Right cardiac atrium (tissue), 5 donors: ENCODE measurements at regions not wholly inside any gene's neighbourhood (a gene's known extent, or its start where the extent isn't known, plus 50 kb on each side); places are given as distances from the start of the nearest gene placed in this dataset.
"Not testable (repeated sequence)": the region's sequence is repeated elsewhere in the genome, so short reads cannot be mapped to it uniquely, and the experiment has no call there.

Source experiments
- ATAC-seq, 2 donors: fragments of 200-7000 bp; cut with Tn5 transposase; one replicate each; pipeline versions ENCODE4 v1.8.0 to v1.9.1; 2020; ENCODE audit warnings: moderate library complexity in 2 of 2, mild to moderate bottlenecking in 1 of 2
- DNase-seq, 3 donors: peaks; one replicate each; pipeline ENCODE4 v3.0.0-alpha.2; 2020
- H3K27ac ChIP-seq: one replicate; pipeline ENCODE4 v1.5.1; 2013; ENCODE audit warnings: mild to moderate bottlenecking, low read length, control low read depth, moderate library complexity
- H3K27me3 ChIP-seq: one replicate; pipeline ENCODE4 v1.6.1; 2013; ENCODE audit not compliant: control insufficient read depth, insufficient read depth
- H3K4me1 ChIP-seq: one replicate; pipeline ENCODE4 v1.6.1; 2013; ENCODE audit warnings: low read length; ENCODE audit not compliant: control insufficient read depth, insufficient read depth
- H3K4me3 ChIP-seq: one replicate; pipeline ENCODE4 v1.5.1; 2013; ENCODE audit warnings: low read length, control low read depth
- H3K9me3 ChIP-seq: one replicate; pipeline ENCODE4 v1.6.1; 2013; ENCODE audit warnings: low read length; ENCODE audit not compliant: control insufficient read depth
- WGBS: extraction: QIAGEN DNeasy Blood & Tissue Kit; methylation state at CpG from one replicate; pipeline ENCODE4 v1.1.7; 2013; 5-methylcytosine and 5-hydroxymethylcytosine counted together
- intact Hi-C, 4 donors: fragments of 100-400 bp; cut with DNase I; formaldehyde crosslinking; loops; one replicate each; pipeline versions ENCODE4 v1.11.0 to v1.14.0; 2022 to 2023
- donor health status: healthy with polysubstance abuse.
- donor health status: DM: no; HTN: yes; CAD: no.
- donor health status: DM: no; HTN: no; CAD: no.
- donor health status: DM: no; HTN: yes; CAD: no; lungs with severe emphysema.
- donor health status: DM: yes; HTN: yes; CAD: no.

DNA sequence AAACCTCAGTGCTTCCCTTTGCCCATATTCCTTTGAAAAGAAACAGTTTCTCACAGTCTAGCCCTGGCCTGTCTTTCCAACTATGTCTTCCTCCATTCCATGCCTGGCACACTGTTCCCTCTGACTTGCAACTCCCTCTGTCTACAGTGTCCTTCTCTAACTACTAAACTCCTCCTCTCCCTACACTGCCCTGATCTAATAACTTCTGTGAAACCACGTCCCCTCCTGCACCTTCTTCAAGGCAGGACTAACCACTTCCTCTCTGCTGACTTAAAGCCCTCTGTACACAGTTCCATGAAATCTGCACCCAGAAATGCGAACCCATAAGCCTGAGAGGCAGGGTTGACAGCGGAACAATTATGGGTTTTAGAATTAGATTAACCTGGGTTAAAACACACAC is 62.2 kb upstream of the ATP1B1 start:
- ATAC-seq, result peak; percentile 57 to 70
- intact Hi-C loops, result no loop called here
- WGBS, result 71% methylated on average over 3 of the region's 3 CpGs

DNA sequence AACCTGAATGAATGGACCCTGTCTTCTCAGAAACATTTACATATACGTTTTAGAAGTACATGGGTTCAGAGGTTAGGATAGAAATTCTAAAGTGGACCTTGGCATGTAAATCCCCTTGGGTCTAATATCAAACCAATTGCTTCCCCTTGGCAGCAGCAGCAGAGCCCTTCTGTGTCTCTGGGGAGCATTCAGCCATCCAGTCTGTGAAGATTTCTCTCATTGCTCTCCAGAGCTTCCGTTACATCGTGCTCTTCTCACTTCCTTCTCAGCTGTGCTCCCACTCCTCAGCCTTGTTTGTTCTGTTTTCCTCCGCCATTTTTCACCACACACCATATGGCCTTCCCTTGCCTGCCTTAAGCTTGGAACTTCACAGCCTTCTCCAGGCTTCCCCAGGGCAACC is 61.5 kb upstream of the ATP1B1 start:
- no peak overlapping the region for H3K4me3 ChIP-seq
- intact Hi-C loops, result no loop called here
- DNase-seq (no peak), ATAC-seq (no peak)
- H3K9me3 ChIP-seq, result no peaks in the 10 kb centered on the region
- H3K27me3 ChIP-seq, result no peaks in the 10 kb centered on the region
- 60% methylated on average over 4 of the region's 4 CpGs for whole genome bisulfite sequencing
- H3K4me1 ChIP-seq, result no peaks in the 10 kb centered on the region
- no peak overlapping the region for H3K27ac ChIP-seq

More for the DNA sequence above, 62.2 kb upstream of the ATP1B1 start:
- Histone ChIP-seq H3K4me1 (no peaks in the 10 kb centered on the region), H3K4me3 (no peak overlapping the region), H3K9me3 (no peaks in the 10 kb centered on the region), H3K27me3 (no peaks in the 10 kb centered on the region), H3K27ac (no peak overlapping the region)
- no peak for DNase-seq

DNA sequence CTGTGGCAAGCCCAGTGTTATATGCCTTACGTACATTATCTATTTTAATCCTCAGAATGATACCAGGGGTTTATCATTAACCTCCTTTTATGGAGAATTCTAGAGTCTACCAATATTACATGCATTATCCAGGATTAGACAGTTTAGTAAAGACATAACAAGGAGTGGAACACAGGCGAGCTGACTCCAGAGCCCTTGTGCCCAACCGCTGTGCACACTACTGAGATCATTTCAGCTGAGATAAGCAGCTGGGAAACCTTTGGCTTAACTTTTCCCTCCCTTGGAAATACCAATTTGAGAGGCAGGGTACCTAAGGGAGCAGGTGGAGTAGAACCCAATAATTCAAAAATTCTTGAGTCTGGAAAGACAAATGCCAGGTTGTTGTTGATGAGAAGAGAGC is 59.8 kb upstream of the ATP1B1 start:
- no peaks in the 10 kb centered on the region for H3K27me3 ChIP-seq
- ATAC-seq (no peak), DNase-seq (no peak)
- H3K4me3 ChIP-seq, result no peak overlapping the region
- no peak overlapping the region for H3K27ac ChIP-seq
- no peaks in the 10 kb centered on the region for H3K4me1 ChIP-seq
- intact Hi-C loops, result loop anchor here in 1 of 4 donors (2.0 kb wide), 1 partner anchor 30 kb away; no protein-coding TSS in a partner anchor
- 97% methylated on average over 3 of the region's 3 CpGs for WGBS
- no peaks in the 10 kb centered on the region for H3K9me3 ChIP-seq

DNA sequence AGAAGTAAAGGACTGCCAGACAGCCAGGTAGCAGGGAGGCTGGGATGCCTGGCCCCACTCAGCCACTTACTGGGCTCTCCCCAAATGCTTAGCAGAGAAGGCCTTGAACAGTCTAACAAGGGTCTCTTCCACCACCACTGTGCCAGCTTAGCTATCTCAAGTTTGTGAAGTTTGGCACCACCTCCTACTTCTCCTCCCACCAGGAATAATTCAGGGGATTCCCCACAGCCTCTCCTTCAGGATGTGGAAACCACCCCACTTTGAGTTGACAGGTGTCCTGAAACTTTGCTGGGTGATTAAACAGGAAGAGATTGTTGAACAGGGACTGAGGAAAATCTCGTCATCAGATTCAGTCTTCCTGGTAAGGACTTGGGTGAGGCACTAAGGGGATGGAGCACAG is 59.4 kb upstream of the ATP1B1 start:
- intact Hi-C loops, result loop anchor here in 1 of 4 donors (2.0 kb wide), 1 partner anchor 30 kb away; no protein-coding TSS in a partner anchor
- DNase-seq, result no peak
- no peak overlapping the region for H3K4me3 ChIP-seq
- H3K4me1 ChIP-seq, result no peaks in the 10 kb centered on the region
- WGBS, result 80% methylated on average over 1 of the region's 1 CpG
- no peak for ATAC-seq
- H3K9me3 ChIP-seq, result no peaks in the 10 kb centered on the region
- H3K27me3 ChIP-seq, result no peaks in the 10 kb centered on the region
- no peak overlapping the region for H3K27ac ChIP-seq

DNA sequence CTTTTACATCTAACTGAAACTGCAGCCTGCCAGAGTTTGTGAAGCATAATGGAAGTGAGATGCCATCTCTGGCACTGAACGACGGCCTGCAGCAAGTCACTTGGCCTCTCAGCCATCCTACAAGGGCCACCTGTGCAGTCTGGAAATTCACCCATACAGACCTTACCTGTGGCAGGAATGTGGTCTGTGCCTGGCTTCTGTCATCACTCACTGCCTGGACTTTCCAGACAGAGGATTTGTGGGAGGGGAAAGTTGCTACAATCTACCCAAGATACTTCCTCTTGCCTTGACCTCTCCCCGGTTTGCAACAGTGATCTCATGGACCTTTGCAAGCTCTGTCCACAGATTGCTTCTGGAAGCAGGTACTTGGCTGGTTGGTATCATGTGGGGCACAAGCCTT is 58.4 kb upstream of the ATP1B1 start:
- Histone ChIP-seq H3K4me1 (no peaks in the 10 kb centered on the region), H3K27ac (no peak overlapping the region), H3K27me3 (no peaks in the 10 kb centered on the region), H3K4me3 (no peak overlapping the region), H3K9me3 (no peaks in the 10 kb centered on the region)
- DNase-seq (no peak), ATAC-seq (no peak)
- intact Hi-C loops, result no loop called here
- 79% methylated on average over 3 of the region's 3 CpGs for WGBS

DNA sequence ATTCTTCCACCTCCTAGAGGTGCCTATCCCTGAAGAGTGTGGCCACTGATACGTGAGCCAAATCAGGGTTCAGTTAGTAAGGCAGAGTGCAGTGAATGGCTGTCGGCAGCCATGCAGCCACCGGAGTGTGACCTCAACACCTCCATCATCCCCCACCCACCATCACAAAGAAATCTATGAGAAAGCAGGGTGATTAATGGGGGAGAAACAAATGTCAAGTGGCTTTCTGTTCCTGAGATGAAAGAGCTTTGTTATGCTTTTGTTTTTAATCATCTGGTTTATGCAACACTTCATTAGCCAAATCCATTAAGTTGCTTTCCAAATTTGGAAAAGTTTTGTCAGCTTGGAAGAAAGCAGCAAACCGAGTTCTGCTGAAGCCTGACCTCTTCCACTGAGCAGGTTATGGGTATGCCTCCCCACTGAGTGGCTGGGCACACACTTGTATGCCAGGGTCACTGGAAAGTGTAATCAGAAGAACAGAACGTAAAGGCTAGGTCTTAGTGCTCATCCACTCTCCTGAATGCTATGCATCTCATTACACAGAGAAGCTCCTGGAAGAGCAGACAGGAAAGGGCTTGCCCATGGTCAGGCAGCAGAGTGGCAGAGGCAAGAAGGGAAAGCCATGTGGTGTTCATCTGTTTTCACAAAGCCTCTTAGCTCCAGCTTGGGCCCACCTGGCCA is 57.1 kb upstream of the ATP1B1 start:
- ATAC-seq, result no peak
- H3K27ac ChIP-seq, result no peak overlapping the region
- 69% methylated on average over 5 of the region's 5 CpGs for WGBS

DNA sequence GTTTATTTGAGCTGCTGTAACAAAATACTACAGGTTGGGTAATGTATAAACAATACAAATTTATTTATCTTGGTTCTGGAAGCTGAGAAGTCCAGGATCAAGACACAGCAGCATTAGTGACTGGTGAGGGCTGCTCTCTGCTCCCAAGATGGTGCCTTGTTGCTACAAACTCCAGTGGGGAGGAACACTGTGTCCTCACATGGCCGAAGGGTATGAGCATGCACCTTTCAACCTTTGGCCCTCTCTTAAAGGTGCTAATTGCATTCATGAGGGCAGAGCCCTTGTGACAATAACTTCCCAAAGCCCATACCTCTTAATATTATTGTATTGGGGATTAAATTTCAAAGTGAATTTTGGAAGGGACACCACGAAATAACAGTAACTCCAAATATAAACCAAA is 55.3 kb upstream of the ATP1B1 start:
- no peaks in the 10 kb centered on the region for H3K9me3 ChIP-seq
- H3K27ac ChIP-seq, result no peak overlapping the region
- 78% methylated on average over 2 of the region's 2 CpGs for WGBS
- no peak for DNase-seq
- no peak for ATAC-seq
- no peak overlapping the region for H3K4me3 ChIP-seq
- intact Hi-C loops, result no loop called here
- H3K4me1 ChIP-seq, result no peaks in the 10 kb centered on the region
- no peaks in the 10 kb centered on the region for H3K27me3 ChIP-seq

More for the DNA sequence above, 57.1 kb upstream of the ATP1B1 start:
- Histone ChIP-seq H3K9me3 (no peaks in the 10 kb centered on the region), H3K4me1 (no peaks in the 10 kb centered on the region), H3K27me3 (no peaks in the 10 kb centered on the region), H3K4me3 (no peak overlapping the region)
- DNase-seq, result no peak
- intact Hi-C loops, result no loop called here

DNA sequence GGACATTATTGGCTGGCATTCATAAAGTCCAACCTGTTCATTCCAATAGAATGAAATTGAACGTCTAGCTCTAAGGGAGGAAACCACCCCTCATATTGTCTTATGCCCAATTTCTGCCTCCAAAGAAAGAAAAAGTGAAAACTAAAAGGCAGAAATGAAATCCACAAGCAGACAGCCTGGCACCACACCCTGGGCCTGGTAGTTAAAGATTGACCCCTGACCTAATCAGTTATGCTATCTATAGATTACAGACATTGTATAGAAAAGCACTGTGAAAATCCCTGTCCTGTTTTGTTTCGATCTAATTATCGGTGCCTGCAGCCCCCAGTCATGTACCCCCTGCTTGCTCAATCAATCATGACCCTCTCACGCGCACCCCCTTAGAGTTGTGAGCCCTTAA is 54.3 kb upstream of the ATP1B1 start:
- ATAC-seq, H3K4me3 ChIP-seq, DNase-seq, H3K27me3 ChIP-seq, H3K9me3 ChIP-seq, H3K27ac ChIP-seq, intact Hi-C loops, H3K4me1 ChIP-seq: not testable (repeated sequence)
- WGBS, result 87% methylated on average over 5 of the region's 5 CpGs

DNA sequence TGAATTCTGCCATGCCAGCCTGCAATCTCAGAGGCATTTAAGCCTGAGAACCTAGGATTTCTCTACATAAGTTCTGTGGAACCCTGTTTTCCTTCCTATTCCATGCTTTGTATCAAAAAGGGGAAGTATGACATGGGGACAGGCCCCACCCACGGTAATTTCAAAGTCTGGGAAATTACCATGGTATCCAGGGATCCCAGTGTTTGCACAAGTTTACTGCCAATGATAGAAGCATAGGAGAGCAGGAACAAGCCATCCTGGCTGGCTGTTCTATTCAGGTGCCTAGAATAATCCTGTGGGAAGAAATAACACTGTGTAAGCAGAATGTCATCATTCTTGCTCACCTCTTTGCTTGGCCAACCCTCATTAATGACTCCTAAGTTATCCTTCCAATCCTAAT is 53.8 kb upstream of the ATP1B1 start:
- no peaks in the 10 kb centered on the region for H3K4me1 ChIP-seq
- no peaks in the 10 kb centered on the region for H3K9me3 ChIP-seq
- H3K4me3 ChIP-seq, result no peak overlapping the region
- intact Hi-C loops, result no loop called here
- ATAC-seq, result peak in 1 of 2 donors; percentile 68
- no peaks in the 10 kb centered on the region for H3K27me3 ChIP-seq
- 63% methylated on average over 1 of the region's 1 CpG for WGBS
- no peak for DNase-seq
- H3K27ac ChIP-seq, result no peak overlapping the region

DNA sequence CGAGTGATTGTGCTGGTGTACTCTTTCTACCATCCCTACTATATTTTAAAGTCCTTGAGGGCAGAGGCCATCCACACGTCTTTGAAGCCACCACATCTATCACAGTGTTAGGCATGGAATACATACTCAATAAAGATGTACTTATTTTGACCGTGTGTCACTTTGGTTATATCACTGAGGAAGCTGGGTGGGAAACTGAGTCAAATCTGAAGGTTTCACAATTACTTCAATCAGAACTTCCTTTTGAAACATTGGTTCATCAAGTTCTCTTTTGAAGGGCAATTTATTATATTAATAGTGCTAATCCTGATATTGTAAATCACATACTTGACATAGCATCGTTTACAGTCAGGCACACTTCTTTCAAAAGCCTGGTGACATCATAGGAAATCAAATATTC is 53.3 kb upstream of the ATP1B1 start:
- Histone ChIP-seq H3K4me1 (no peaks in the 10 kb centered on the region), H3K27ac (no peak overlapping the region), H3K4me3 (no peak overlapping the region), H3K27me3 (no peaks in the 10 kb centered on the region), H3K9me3 (no peaks in the 10 kb centered on the region)
- 76% methylated on average over 4 of the region's 4 CpGs for WGBS
- DNase-seq, result no peak
- no peak for ATAC-seq
- intact Hi-C loops, result no loop called here
